GM13976 (cell line): ENCODE measurements at regions not wholly inside any gene's neighbourhood (a gene's known extent, or its start where the extent isn't known, plus 50 kb on each side); places are given as distances from the start of the nearest gene placed in this dataset.
"Not testable (repeated sequence)": the region's sequence is repeated elsewhere in the genome, so short reads cannot be mapped to it uniquely, and the experiment has no call there.

Experiments
- DNase-seq: peaks from one replicate; pipeline ENCODE4 v3.0.0; 2012; ENCODE audit warnings: low spot score
- in situ Hi-C: fragments of 300-500 bp; cut with MboI; formaldehyde crosslinking; loops from one replicate; pipeline ENCODE4 v1.12.0; 2022; ENCODE audit warnings: low sequenced_read_pairs, mixed read lengths, inconsistent platforms; ENCODE audit not compliant: unreplicated experiment
- TF ChIP-seq, protein P1 (sequence below): IDR thresholded peaks from 2 replicates; pipeline ENCODE4 v1.5.1; 2012; ENCODE audit warnings: borderline replicate concordance, mild to moderate bottlenecking; ENCODE audit not compliant: insufficient read depth; ENCODE audit errors: extremely low read depth, missing control alignments, control extremely low read depth

GRCh38 chr18:55685638-55686037, 97.6 kb upstream of the TCF4 start:
- DNase-seq = no peak
- TF ChIP-seq, protein P1, sequence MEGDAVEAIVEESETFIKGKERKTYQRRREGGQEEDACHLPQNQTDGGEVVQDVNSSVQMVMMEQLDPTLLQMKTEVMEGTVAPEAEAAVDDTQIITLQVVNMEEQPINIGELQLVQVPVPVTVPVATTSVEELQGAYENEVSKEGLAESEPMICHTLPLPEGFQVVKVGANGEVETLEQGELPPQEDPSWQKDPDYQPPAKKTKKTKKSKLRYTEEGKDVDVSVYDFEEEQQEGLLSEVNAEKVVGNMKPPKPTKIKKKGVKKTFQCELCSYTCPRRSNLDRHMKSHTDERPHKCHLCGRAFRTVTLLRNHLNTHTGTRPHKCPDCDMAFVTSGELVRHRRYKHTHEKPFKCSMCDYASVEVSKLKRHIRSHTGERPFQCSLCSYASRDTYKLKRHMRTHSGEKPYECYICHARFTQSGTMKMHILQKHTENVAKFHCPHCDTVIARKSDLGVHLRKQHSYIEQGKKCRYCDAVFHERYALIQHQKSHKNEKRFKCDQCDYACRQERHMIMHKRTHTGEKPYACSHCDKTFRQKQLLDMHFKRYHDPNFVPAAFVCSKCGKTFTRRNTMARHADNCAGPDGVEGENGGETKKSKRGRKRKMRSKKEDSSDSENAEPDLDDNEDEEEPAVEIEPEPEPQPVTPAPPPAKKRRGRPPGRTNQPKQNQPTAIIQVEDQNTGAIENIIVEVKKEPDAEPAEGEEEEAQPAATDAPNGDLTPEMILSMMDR = no peak
- in situ Hi-C loops = no loop called here

DNA sequence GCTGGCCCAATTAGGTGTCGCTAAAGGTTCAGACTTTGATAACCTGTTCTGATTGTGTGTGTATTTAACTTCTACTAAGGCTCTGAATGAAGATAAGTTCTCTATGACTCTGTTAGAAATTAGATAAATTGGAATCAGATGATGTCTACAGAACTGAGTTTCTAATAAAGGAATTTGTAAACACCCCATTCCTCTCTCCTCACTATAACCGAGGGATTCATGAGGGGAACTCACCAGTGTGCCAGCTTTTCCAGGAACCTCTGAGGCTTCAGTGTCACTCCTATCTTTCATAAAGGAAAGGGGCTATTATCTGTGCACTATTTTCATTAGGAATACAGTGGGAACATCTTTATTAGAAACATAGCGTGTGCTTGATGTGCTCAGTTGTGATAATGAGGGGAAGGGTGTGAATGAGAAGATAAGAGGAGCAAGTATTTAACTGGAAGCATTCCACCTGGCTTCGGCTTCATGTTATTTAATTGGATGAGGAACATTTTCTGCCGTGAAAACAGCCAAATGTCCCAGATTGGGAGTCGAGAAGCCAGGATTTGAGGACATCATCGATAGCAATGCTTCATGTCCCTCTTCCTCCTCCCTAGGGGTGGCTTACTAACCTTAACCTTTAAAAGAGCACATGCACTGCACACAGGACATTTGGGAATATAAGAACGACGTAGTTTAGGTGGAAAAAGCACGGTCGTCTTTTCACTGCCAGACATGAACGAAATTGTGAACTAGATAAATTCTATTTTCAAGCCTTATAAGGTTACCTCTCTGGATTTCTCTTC, 84.8 kb upstream of the TCF4 start:
- no peak for DNase-seq
- TF ChIP-seq, protein P1 = no peak
- in situ Hi-C loops = no loop called here

- TF ChIP-seq, protein P1 = no peak
- in situ Hi-C loops = no loop called here
- DNase-seq = no peak
Observed at GRCh38 chr18:55665506-55665905, 77.5 kb upstream of the TCF4 start.

DNA sequence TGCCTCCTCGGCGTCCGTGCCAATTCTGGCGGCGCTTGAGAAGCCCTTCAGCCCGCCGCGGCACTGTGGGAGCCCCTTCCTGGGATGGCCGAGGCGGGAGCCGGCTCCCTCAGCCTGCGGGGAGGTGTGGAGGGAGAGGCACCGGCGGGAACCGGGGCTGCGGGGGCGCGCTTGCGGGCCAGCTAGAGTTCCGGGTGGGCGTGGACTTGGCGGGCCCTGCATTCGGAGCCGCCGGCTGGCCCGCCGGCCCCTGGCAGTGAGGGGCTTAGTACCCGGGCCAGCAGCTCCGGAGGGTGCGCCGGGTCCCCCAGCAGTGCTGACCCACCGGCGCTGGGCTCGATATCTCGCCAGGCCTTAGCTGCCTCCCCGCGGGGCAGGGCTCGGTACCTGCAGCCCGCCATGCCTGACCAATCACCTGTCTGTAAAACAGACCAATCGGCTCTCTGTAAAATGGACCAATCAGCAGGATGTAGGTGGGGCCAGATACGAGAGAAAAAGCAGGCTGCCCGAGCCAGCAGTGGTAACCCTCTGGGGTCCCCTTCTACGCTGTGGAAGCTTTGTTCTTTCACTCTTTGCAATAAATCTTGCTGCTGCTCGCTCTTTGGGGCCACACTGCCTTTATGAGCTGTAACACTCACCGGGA, 76.9 kb upstream of the TCF4 start:
- DNase-seq, in situ Hi-C loops: not testable (repeated sequence)

DNA sequence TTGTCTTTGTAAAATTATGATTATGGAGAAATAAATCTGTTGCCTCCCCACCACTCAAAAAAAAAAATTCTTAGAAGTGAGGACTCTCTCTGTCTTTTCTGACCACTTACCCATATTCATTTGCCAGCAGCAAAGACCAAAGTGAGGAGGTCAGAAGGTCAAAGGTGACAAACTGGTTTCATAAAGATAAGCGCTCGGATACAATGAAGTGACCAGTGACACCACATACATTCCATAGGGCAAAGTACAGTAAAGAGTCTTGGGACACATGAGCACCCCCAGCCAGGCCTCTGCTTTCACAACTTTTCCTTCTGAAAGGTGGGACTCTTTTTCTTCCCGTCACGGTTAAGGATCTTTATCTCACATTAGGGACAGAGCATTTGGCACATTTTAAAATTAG, 75.9 kb upstream of the TCF4 start:
- DNase-seq = no peak
- TF ChIP-seq, protein P1 = no peak
- in situ Hi-C loops = no loop called here

GRCh38 chr18:55658598-55658997, 70.6 kb upstream of the TCF4 start:
- in situ Hi-C loops = no loop called here
- DNase-seq = no peak
- TF ChIP-seq, protein P1 = no peak
